ENCODE measurements at regions not wholly inside any gene's neighbourhood (a gene's known extent, or its start where the extent isn't known, plus 50 kb on each side); places are given as distances from the start of the nearest gene placed in this dataset.

DNA sequence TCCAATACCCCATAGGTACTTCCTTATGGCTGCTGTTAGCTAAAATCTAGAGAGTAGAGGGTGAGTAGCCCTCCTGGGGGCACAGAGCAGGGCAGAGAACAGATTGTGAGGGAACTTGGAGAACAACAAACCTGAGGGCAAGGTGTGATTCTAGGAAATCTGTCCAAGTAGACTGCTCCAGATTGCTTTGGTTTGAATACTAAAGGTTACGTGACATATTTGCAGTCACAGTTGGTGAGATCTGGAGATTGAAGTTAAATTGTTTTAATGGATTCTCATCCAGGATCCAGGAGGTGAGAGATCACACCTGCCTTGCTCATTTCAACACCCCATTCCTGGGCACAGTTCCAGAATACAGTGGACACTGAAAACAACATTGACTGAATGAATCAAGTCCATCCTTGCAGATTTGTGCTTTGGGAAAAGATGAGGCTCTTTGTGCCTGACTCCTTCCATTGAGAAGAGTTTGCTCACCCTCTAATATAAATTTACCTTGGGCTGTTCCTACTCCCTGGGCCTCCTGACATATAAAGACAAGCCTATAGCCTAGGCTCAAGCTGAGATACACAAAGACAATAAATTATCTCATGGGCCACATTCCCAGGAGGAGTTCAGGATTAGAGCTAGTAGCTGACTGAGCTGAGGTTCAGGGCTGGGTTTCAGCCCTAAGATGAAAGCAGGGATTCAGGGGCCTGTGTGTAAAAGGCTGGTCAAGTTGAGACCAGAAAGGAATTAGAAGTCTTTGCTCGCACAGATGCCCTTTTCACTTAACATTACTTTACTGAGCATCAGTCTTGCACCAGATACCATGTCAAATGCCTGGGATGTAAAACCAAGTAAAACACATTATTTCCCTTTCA is 400.9 kb upstream of the MCTP2 start:
- Histone ChIP-seq H3K4me3 (no peak overlapping the region), H3K27me3 (no peaks in the 10 kb centered on the region), H3K27ac (no peak overlapping the region), H3K9me3 (no peaks in the 10 kb centered on the region), H3K36me3 (no peaks in the 10 kb centered on the region), H3K4me1 (no peaks in the 10 kb centered on the region)
- TF ChIP-seq CTCF (IDR thresholded peaks at IDR 0.05) = no peak
- no peak for DNase-seq (ENCODE audit: low spot score in 2 of 2)
- intact Hi-C loops (cut with DNase I) = no loop called here

DNA sequence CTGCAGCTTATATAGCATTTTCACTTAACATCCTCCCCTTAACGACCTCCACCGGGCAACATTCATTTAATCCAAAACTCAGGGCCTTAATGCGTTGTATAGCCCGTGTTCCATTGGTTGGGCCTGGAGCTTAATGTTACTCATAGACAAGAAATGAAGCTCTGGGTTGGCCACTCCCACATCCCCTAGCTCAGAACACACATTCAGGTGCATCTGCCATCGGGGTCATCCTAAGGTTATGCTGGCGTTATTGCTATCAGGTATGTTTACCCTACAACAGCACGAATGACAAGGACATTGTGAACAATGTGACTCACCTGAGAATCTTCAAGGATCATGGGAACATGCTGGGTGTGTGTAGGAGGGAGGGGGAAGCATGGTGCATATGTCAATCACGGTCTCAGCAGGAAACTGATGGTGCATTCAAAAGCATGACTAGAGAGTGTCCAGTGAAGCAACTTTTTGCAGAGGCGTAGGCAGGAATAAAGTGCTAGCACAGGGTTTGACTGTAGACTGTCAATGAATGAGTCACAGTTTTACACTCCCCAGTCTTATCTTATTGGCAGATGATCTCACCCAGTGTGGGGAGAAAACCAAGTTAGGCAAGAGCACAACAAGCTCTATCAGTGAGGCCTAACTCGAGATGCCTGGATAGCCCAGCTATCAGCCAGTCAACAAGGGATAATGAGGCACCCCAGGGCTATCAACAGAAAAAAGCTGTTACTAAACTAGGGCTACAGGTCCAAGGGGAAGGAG is 402.1 kb upstream of the MCTP2 start:
- Histone ChIP-seq H3K36me3 (no peaks in the 10 kb centered on the region), H3K27ac (no peak overlapping the region), H3K27me3 (no peaks in the 10 kb centered on the region), H3K4me1 (no peaks in the 10 kb centered on the region), H3K9me3 (no peaks in the 10 kb centered on the region), H3K4me3 (no peak overlapping the region)
- no peak for TF ChIP-seq CTCF (IDR thresholded peaks at IDR 0.05)
- no peak for DNase-seq (ENCODE audit: low spot score in 2 of 2)
- intact Hi-C loops (cut with DNase I) = no loop called here

DNA sequence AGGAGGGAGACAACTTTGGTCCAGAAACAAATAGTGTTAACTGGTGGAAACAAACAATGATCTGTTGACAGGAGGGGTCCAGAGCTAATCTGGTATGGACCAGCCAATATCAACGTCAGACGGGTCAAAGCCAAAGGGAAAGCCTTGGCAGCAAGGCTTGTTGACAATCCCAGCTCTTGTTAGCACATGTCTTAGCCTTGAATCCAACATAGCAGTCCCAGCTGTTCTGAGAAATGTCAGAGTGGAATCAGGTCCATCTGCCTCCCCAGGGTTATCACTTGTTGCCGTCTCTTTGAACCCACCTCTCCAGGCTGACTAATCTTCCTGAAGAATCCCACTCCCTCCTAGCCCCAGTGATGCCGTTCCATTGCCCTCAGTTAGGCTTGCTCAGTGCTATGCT is 404.6 kb upstream of the MCTP2 start:
- Histone ChIP-seq H3K4me3 (no peak overlapping the region), H3K36me3 (no peaks in the 10 kb centered on the region), H3K27me3 (no peaks in the 10 kb centered on the region), H3K27ac (no peak overlapping the region), H3K4me1 (no peaks in the 10 kb centered on the region), H3K9me3 (no peaks in the 10 kb centered on the region)
- intact Hi-C loops (cut with DNase I) = no loop called here
- TF ChIP-seq CTCF (IDR thresholded peaks at IDR 0.05) = no peak
- DNase-seq (ENCODE audit: low spot score in 2 of 2) = no peak

DNA sequence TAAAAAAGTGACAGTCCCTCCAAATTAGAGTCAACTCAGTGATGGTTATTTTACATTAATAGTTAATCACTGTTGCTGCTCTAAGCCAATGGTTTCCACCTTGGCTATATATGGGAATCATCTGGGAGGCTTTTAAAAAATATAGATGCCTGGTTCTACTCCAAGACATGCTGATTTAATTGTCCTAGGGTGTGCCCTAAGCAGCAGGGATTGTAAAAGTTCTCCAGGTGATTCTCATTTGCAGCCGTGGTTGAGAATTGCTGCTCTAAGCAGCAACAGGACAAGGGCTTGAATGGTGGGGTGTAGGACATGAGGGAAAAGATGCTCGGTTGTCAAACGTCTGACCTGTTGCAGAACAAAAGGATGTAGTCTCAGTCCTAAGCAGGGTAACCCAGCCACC is 405.1 kb upstream of the MCTP2 start:
- Histone ChIP-seq H3K4me3 (no peak overlapping the region), H3K27me3 (no peaks in the 10 kb centered on the region), H3K9me3 (no peaks in the 10 kb centered on the region), H3K4me1 (no peaks in the 10 kb centered on the region), H3K36me3 (no peaks in the 10 kb centered on the region), H3K27ac (no peak overlapping the region)
- intact Hi-C loops (cut with DNase I) = no loop called here
- no peak for TF ChIP-seq CTCF (IDR thresholded peaks at IDR 0.05)
- DNase-seq (ENCODE audit: low spot score in 2 of 2) = no peak

- no peaks in the 10 kb centered on the region for H3K27me3 ChIP-seq
- no peaks in the 10 kb centered on the region for H3K9me3 ChIP-seq
- no peaks in the 10 kb centered on the region for H3K36me3 ChIP-seq
- no peaks in the 10 kb centered on the region for H3K4me1 ChIP-seq
- H3K4me3 ChIP-seq = no peak overlapping the region
- no peak for DNase-seq (ENCODE audit: low spot score in 2 of 2)
- H3K27ac ChIP-seq = no peak overlapping the region
- intact Hi-C loops (cut with DNase I) = no loop called here
- TF ChIP-seq CTCF (IDR thresholded peaks at IDR 0.05) = no peak
Measured at GRCh38 chr15:93825682-93826081, 405.7 kb upstream of the MCTP2 start.

All from ascending aorta (tissue), 2 donors.